DMS114 treated with DMSO at 0.1 percent for 48 hours (cell line): ENCODE measurements at regions not wholly inside any gene's neighbourhood (a gene's known extent, or its start where the extent isn't known, plus 50 kb on each side); places are given as distances from the start of the nearest gene placed in this dataset.
"Not testable (repeated sequence)": the region's sequence is repeated elsewhere in the genome, so short reads cannot be mapped to it uniquely, and the experiment has no call there.

Source experiments
- DNase-seq: peaks from one replicate; lab custom pipeline; 2025; ENCODE audit not compliant: unreplicated experiment; lab: John Stamatoyannopoulos, UW

DNA sequence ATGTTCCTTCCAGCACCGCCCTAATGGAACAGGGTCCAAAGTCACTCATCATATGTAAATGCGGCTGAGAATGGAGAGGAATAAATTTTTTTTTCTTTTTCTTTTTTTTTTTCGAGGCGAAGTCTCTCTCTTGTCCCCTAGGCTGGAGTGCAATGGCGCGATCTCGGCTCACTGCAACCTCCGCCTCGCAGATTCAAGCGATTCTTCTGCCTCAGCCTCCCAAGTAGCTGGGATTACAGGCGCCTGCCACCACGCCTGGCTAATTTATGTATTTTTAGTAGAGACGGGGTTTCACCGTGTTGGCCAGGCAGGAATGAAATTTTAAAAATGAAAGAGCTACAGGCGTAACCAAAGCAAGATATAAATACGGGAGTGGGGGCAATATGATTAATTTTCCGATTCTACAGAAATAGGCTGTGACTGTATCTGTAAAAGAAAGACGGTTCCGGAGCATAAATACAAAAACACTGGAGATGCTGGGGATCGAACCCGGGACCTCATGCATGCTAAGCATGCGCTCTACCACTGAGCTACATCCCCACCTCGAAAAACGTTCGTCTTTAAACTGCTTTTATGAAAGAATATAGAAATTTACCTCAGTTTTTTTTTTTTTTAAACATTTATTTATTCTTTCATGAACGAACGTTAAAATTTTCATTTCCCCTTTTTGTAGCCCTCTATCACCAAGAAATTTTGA lies 132.2 kb downstream of the GPX5 start:
- DNase-seq = peak; percentile 79

DNA sequence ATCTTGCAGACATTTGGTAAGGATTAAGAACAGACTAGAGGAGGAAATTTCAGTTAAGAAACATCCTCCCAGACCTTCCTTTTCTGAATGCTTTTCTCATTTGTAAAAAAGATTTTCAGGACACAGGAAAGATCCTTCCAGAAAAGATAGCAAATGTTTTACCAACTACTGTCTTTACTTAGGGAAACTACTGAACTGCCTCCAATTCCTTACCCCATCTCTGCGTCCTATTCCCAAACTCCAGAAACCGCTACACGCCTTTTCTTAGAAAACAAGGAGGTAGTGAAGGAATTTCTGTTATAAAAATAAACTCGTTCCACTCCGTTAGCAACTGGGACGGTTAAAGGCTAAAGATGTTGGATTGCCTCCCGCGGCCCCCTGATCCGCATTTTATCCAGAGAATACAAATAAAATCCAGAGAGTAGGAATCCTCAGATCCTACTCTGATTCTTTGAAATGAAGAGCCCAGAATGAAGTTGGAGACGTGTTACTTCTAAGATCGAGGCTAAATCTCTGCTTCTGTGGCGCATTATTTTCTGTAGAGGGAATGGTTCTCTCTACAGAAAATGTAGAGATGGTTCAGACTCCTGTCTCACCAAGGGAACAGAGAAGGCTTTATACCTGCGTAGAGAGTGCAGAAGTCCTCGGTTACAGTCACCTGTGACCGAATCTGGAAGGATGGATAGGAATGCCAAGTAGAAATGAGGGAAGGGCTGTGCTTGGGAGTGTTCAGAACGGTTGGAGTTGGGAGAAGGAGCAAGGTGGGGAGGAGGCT lies 133.0 kb downstream of the GPX5 start:
- peak; percentile 72 for DNase-seq

DNA sequence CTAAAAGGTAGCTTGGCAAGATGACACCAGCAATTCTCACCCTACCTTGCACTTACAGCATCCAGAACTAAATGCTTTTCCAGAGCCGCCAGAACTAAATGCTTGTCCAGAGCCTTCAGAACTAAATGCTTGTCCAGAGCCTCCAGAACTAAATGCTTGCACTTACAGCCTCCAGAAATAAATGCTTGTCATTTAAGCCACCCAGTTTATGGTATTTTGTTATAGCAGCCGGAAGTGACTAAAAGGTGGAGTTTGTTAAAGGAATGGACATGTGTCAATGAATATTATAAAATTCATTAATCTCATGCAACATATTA lies 133.5 kb downstream of the GPX5 start:
- DNase-seq = no peak

DNA sequence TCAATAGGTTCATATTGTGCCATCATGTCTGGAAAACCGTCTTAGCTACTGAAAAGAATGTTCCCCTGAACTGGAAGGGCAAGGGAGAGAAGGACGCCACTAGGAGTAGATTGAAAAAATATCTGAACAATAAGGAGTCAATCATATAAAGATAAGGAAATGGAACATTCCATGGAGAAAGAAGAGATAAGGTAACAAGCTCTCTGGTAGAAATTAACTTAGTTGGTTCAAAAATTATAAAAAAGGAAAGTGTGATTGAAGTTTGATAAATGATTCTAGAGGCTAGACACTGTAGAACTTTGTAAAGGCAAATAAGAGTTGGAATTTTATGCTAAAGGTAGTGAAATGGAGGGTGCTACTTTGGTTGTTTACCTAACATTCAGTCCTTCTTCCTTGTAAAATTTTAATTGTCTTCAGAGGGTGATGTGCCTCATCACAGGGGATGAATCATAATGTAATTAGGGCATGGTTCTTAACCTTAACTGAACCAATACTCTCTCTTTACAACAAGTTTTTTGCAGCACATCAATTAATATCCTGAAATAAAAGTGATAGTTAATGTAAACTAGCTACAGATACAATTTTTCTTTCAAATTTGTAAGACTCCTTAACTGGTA lies 135.5 kb downstream of the GPX5 start:
- no peak for DNase-seq

DNA sequence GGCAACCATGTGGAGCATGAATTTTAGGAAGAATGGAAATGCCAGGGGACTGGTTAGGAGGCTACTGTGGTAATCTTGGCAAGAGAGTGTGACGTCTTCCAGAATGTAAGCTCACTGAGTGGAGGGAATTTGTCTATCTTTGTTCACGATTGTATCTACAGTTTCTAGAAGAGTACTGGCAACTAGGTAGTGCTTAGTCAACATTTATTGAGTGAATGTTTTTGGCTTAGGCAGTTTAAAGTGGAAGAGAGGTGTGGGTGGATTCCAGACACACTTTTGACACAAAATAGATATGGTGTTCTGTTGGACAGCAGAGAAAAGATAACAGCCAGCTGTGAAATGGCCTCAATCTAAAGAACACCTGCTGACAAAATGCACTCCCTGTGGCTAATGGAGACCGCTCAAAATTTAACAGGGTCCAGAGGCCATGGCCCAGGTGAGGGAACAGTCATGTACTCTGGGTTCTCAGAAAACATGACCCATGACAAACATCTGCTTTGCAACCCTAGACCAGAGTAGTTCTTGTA lies 139.3 kb downstream of the GPX5 start:
- DNase-seq = no peak

DNA sequence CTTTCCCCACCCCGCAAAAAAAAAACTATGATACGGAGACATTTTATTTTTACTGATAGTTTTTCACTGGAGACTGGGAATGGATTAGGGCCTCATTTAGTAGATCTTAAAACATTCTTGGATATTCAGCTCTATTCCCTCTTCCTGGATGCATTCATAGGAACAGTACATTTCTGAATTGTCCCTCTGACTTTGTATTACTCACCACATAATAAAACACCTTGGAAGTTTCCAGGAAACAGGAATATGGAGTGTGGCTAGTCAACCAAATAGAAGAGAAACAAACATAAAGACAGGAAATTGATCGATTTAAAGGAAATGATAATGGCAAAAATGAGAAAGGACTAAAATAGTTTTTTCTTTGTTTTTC lies 147.7 kb downstream of the GPX5 start:
- DNase-seq = no peak

DNA sequence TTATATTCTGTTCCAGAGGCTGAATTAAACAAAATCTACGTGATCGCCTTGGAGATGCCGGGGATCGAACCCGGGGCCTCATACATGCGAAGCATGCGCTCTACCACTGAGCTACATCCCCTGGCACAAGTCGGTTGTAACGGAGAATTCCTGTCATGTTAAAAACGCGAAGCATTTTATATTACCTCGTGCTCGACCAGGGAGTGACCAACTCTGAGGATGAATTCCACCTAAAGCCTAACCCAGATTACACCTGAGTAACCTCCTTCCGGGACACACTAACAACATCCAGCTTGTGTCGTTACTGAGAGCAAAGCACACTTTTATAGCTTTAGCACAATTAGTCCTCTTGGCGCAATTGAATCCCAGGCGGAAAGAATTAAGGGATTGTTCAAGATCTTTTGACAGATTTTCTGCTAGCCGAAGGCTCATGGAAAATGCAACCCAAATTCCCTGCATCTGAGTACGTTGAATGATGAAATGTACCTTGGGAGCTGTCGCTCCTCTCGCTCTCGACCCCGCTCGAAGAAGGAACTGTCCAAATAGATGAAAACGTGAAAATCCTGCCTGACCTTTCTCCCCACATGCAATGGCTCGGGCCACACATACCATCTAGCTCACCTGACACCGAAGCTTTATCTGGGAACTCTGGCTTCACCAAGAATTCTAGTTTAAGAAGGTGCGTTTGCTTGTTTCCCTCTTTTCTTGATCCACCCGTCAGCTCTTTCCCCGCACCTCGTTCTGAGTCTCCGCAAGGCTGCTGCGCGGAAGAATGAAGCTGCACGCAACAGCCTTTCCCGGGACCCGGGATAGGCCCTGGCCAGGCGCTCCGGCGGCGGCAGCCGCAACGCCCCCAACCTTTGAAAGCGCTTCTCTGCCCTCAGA lies 148.3 kb downstream of the GPX5 start:
- peak; percentile 86 for DNase-seq

DNA sequence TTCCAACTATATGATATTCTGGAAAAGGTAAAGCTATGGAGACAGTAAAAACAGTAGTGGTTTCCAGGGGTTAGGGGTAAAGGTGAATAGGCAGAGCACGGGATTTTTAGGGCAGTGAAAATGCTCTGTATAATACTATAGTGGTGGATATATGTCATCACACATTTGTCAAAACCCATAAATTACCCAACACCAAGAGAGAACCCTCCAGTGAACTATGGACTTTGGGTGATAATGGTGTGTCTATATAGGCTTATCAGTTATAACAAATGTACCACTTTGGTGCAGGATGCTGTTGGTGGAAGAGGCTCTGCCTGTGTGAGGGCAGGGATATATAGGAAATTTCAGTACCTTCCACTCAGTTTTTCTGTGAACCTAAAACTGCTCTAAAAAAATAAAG lies 149.9 kb downstream of the GPX5 start:
- DNase-seq = no peak

DNA sequence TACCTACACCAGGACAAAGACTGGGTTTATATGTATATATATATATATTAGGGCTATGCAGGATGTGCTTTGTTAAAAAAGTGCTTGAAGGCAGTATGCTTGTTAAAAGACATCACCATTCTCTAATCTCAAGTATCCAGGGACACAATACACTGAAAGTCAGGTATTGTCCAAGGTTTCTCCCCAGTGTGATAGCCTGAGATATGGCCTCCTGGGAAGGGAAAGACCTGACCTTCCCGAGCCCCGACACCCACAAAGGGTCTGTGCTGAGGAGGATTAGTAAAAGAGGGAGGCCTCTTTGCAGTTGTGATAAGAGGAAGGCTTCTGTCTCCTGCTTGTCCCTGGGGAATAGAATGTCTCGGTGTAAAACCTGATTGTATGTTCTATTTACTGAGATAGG lies 156.9 kb downstream of the GPX5 start:
- DNase-seq = no peak

DNA sequence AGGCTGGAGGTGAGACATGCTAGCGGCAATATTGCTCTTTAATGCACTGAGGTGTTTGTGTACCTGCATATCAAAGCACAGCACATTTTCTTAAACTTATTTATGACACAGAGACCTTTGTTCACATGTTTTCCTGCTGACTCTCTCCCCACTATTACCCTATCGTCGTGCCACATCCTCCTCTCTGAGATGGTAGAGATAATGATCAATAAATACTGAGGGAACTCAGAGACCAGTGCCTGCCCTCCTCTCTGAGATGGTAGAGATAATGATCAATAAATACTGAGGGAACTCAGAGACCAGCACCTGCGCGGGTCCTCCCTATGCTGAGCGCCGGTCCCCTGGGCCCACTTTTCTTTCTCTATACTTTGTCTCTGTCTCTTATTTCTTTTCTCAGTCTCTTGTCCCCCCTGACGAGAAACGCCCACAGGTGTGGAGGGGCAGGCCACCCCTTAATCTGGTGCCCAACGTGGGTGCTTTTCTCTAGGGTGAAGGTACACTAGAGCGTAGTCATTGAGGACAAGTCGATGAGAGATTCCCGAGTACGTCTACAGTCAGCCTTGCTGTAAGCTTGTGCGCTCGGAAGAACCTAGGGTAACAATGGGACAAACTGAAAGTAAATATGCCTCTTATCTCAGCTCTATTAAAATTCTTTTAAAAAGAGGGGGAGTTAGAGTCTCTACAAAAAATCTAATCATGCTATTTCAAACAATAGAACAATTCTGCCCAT lies 157.4 kb downstream of the GPX5 start:
- not testable (repeated sequence) for DNase-seq

DNA sequence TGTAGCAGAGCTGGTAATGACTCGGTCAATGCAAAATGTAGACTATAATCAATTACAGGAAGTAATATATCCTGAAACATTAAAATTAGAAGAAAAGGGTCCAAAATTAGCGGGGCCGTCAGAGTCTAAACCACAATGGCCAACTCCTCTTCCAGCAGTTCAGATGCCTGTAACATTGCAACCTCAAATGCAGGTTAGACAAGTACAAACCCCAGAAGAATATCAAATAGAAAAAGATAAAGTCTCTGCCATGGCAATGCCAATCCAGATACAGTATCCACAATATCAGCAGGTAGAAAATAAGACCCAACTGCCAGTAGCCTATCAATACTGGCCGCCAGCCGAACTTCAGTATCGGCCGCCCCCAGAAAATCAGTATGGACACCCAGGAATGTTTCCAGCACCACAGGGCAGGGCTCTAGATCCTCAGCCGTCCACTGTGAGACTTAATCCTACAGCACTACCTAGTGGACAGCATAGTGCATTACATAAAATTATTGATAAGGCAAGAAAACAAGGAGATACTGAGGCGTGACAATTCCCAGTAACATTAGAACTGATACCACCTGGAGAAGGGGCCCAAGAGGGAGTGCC lies 158.4 kb downstream of the GPX5 start:
- peak; percentile 53 for DNase-seq

DNA sequence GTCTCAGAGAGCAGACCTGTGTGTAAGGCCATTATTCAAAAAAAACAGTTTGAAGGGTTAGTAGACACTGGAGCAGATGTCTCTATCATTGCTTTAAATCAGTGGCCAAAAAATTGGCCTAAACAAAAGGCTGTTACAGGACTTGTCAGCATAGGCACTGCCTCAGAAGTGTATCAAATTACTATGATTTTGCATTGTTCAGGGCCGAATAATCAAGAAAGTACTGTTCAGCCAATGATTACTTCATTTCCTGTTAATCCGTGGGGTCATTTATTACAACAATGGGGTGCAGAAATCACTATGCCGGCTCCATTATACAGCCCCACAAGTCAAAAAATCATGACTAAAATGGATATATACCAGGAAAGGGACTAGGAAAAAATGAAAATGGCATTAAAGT lies 160.3 kb downstream of the GPX5 start:
- DNase-seq = not testable (repeated sequence)

DNA sequence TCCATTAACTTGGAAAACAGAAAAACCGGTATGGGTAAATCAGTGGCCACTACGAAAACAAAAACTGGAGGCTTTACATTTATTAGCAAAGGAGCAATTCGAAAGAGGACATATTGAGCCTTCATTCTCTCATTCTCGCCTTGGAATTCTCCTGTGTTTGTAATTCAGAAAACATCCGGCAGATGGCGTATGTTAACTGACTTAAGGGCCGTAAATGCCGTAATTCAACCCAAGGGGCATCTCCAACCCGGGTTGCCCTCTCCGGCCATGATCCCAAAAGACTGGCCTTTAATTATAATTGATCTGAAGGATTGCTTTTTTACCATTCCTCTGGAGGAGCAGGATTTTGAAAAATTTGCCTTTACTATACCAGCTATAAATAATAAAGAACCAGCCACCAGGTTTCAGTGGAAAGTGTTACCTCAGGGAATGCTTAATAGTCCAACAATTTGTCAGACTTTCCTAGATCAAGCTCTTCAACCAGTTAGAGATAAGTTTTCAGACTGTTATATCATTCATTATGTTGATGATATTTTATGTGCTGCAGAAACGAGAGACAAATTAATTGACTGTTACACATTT lies 160.9 kb downstream of the GPX5 start:
- peak; percentile 72 for DNase-seq

DNA sequence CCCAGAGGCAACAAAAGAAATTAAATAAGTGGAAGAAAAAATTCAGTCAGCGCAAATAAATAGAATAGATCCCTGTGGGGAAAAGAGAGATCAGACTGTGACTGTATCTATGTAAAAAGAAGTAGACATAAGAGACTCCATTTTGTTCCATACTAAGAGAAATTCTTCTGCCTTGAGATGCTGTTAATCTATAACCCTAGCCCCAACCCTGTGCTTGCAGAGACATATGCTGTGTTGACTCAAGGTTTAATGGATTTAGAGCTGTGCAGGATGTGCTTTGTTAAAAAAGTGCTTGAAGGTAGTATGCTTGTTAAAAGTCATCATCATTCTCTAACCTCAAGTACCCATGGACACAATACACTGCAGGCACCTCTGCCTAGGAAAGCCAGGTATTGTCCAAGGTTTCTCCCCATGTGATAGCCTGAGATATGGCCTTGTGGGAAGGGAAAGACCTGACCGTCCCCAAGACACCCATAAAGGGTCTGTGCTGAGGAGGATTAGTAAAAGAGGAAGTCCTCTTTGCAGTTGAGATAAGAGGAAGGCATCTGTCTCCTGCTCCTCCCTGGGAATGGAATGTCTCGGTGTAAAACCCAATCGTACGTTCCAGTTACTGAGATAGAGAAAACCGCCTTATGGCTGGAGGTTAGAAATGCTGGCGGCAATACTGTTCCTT lies 161.8 kb downstream of the GPX5 start:
- DNase-seq = not testable (repeated sequence)

DNA sequence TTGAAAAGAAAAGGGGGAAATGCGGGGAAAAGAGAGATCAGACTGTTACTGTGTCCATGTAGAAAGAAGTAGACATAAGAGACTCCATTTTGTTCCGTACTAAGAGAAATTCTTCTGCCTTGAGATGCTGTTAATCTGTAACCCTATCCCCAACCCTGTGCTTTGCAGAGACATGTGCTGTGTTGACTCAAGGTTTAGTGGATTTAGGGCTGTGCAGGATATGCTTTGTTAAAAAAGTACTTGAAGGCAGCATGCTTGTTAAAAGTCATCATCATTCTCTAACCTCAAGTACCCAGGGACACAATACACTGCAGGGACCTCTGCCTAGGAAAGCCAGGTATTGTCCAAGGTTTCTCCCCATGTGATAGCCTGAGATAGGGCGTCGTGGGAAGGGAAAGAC lies 166.3 kb downstream of the GPX5 start:
- not testable (repeated sequence) for DNase-seq

DNA sequence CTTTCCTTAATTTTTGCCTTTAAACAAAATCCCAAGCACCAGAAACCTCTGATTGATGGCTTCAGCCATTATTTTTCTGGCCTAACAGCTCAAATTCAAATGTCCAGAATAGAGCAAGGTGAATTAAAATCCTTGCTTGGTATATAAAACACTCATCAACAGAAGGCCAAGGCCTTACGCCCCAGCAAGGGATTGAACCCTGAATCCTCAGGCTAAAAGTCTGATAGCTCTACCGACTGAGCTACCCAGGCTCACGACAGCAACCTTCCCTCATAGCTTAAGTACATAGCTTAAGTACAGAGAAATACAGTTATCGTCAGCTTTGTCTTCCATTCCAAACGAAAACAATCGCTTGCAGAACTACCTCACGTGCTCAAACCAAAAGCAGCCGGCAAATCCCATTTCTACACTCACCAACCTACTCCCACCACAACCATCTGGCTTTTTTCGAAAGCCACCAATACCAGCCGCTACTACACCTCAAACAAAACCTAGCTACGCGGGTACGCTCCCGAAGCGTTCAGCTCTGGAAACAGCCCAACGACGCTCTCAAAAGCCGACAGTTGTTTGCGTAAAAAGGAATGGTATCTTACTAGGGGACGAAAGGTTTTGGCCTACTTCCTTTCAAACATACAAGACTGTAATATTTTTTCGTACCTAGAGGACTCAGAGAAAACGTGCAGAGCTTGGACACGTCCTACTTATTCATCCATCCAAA lies 167.5 kb downstream of the GPX5 start:
- DNase-seq = no peak

DNA sequence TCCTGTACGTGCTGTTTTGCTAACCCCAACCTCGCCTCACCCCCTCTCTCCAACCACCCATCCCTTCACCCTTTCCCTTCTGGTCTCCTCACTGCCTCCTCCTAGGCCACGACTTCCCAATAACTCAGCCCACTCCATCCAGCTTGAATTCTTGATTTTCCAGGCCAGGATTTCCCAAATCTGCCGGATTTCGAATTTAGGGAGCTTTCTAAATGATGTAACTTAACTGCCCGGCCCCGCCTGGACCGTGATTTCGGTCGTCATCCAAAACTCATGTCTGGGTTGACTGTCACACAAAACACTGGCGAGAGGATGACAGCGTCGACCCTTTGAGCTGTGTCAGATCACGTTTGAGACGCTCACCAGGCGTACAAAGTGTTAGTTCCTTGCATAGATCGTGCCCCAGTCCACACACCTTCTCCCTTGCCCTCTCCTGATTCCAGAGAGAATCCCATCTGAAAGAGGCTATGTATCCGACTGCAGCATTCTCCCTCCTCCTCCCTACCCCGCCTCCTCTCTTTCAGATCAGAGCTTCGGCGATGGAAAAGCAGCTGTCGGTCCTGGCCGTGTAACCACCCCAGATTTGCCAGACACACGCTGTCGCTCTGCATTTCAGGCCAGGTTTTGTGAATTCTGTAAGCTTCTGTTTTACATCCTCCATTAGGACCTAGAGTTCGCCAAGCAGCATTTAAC lies 168.2 kb downstream of the GPX5 start:
- DNase-seq = no peak

DNA sequence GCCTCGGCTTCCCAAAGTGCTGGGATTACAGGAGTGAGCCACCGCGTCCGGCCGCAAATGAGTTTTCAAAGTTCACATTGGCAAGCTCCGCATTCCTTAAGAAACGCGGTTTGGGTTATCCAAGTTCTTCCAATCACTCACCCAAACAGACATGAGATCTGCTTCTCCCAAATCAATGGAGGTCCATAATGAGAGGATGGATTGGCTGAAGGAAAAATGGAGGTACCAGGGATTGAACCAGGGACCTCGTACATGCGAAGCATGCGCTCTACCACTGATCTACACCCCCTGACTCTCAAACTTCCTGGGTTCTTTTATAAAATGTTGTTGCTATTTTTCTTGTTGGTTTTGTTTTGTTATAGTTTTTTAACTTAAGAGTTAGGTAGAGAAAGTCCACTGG lies 170.0 kb downstream of the GPX5 start:
- no peak for DNase-seq
